GM12878 (cell line): ENCODE measurements at regions not wholly inside any gene's neighbourhood (a gene's known extent, or its start where the extent isn't known, plus 50 kb on each side); places are given as distances from the start of the nearest gene placed in this dataset.

Experiments used
- ATF7 ChIP-seq: fragments of 450-650 bp; IDR thresholded peaks from 2 replicates; pipeline ENCODE4 v1.6.1; 2016; ENCODE audit warnings: low read depth, mild to moderate bottlenecking
- REST ChIP-seq: IDR thresholded peaks from 2 replicates; pipeline ENCODE4 v1.6.1; 2012; ENCODE audit warnings: mild to moderate bottlenecking, low read depth, low read length

DNA sequence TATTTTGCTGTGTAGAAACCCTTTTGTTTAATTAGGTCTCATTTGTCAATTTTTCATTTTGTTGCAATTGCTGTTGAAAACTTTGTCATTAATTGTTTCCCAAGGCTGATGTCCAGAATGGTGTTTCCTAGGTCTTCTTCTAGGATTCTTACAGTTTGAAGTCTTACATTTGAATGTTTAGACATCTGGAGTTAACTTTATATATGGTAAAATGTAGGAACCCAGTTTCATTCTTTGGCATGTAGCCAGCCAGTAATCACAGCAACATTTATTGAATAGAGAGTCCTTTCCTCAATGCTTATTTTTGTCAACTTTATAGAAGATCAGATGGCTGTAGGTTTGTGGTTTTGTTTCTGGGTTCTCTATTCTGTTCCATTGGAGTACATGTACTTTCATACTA is 1290.8 kb upstream of the CDH9 start:
- no peak for TF ChIP-seq REST
- no peak for TF ChIP-seq ATF7
